GM19324 (cell line): ENCODE measurements at regions not wholly inside any gene's neighbourhood (a gene's known extent, or its start where the extent isn't known, plus 50 kb on each side); places are given as distances from the start of the nearest gene placed in this dataset.

Source experiments
- ATAC-seq: cut with Tn5 transposase; IDR thresholded peaks from one replicate; pipeline ENCODE4 v1.9.1; 2021; ENCODE audit warnings: mild to moderate bottlenecking, moderate library complexity; ENCODE audit not compliant: unreplicated experiment, low FRiP score

- ATAC-seq = no peak
These were observed 241.7 kb upstream of the CEP162 start for GRCh38 chr6:84469144-84469543.

GRCh38 chr6:84467296-84467695 is 239.9 kb upstream of the CEP162 start:
- no peak for ATAC-seq

GRCh38 chr6:84466511-84466910 is 239.1 kb upstream of the CEP162 start:
- ATAC-seq = no peak

GRCh38 chr6:84464471-84464870 is 237.0 kb upstream of the CEP162 start:
- no peak for ATAC-seq

- no peak for ATAC-seq
These were observed 235.3 kb upstream of the CEP162 start for GRCh38 chr6:84462698-84463097.

GRCh38 chr6:84461461-84461860 is 234.0 kb upstream of the CEP162 start:
- no peak for ATAC-seq

- no peak for ATAC-seq
These were observed 233.0 kb upstream of the CEP162 start for GRCh38 chr6:84460491-84460890.

- ATAC-seq = no peak
These were observed 232.0 kb upstream of the CEP162 start for GRCh38 chr6:84459401-84459800.

GRCh38 chr6:84458271-84458670 is 230.8 kb upstream of the CEP162 start:
- no peak for ATAC-seq

- no peak for ATAC-seq
These were observed 229.8 kb upstream of the CEP162 start for GRCh38 chr6:84457276-84457675.

GRCh38 chr6:84456803-84457202 is 229.4 kb upstream of the CEP162 start:
- ATAC-seq = no peak

- no peak for ATAC-seq
These were observed 228.1 kb upstream of the CEP162 start for GRCh38 chr6:84455511-84456029.

- ATAC-seq = no peak
These were observed 226.1 kb upstream of the CEP162 start for GRCh38 chr6:84453499-84453898.

- no peak for ATAC-seq
These were observed 222.6 kb upstream of the CEP162 start for GRCh38 chr6:84450018-84450417.

- ATAC-seq = no peak
These were observed 221.8 kb upstream of the CEP162 start for GRCh38 chr6:84449220-84449619.

- no peak for ATAC-seq
These were observed 220.9 kb upstream of the CEP162 start for GRCh38 chr6:84448331-84448730.

- no peak for ATAC-seq
These were observed 220.2 kb upstream of the CEP162 start for GRCh38 chr6:84447651-84448050.

GRCh38 chr6:84445068-84445467 is 217.6 kb upstream of the CEP162 start:
- no peak for ATAC-seq

GRCh38 chr6:84442208-84442607 is 214.8 kb upstream of the CEP162 start:
- no peak for ATAC-seq

- no peak for ATAC-seq
These were observed 214.0 kb upstream of the CEP162 start for GRCh38 chr6:84441456-84441855.

- ATAC-seq = no peak
These were observed 207.1 kb upstream of the CEP162 start for GRCh38 chr6:84434550-84434949.

- ATAC-seq = no peak
These were observed 205.2 kb upstream of the CEP162 start for GRCh38 chr6:84432619-84433018.

GRCh38 chr6:84428300-84428907 is 201.0 kb upstream of the CEP162 start:
- ATAC-seq = no peak
